ENCODE measurements at regions not wholly inside any gene's neighbourhood (a gene's known extent, or its start where the extent isn't known, plus 50 kb on each side); places are given as distances from the start of the nearest gene placed in this dataset.

DNA sequence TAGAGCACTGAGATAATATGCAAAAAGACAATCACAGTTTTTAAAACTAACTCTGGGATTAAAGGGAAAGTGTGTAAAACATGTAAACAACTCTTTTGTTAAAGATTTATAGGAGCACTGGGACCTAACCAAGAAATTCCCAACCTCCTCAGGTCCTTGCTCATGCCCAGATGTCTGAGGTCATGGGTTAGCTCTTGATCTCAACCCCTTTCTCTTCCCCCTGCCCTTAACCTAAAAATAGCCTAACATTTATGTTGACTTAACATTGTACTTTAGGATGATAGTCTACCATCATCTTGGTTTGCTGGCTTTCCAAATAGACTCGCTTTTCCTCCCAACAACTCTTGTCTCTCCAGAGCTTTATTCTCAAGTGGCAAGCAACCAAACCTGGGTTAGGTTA is 258.2 kb upstream of the FAT3 start:
- Histone ChIP-seq H3K14ac (ENCODE audit: low read length in 2 of 2) (no peak overlapping the region), H3K36me3 (ENCODE audit: control insufficient read depth in 1 of 2, insufficient read depth in 2 of 2, low read depth in 1 of 2, low read length in 2 of 2) (no peaks in the 10 kb centered on the region), H2AFZ (ENCODE audit: low read depth, low read length) (no peak overlapping the region), H2BK12ac (ENCODE audit: low read length in 2 of 2) (no peak overlapping the region), H3K9me3 (ENCODE audit: control insufficient read depth, low read length) (peaks cover 9% of the 10 kb centered on the region), H2AK5ac (ENCODE audit: low read length, severe bottlenecking) (no peak overlapping the region), H3K23ac (ENCODE audit: low read length in 2 of 2) (no peak overlapping the region), H3K79me1 (replicated peaks; ENCODE audit: low read length, poor library complexity, severe bottlenecking) (no peaks in the 10 kb centered on the region), H3K4me1 (ENCODE audit: control insufficient read depth, insufficient read depth, low read depth, low read length) (no peaks in the 10 kb centered on the region), H2BK15ac (ENCODE audit: low read depth, poor library complexity, severe bottlenecking) (no peak overlapping the region), H2BK5ac (ENCODE audit: low read depth, low read length, poor library complexity, severe bottlenecking) (no peak overlapping the region), H3K4me2 (ENCODE audit: low read length, poor library complexity, severe bottlenecking) (no peak overlapping the region), H3K18ac (ENCODE audit: low read depth in 1 of 2, low read length in 2 of 2) (no peak overlapping the region), H2BK120ac (ENCODE audit: low read depth, low read length) (no peak overlapping the region), H3K27me3 (ENCODE audit: control insufficient read depth in 1 of 2, insufficient read depth in 1 of 2, low read length in 2 of 2) (no peaks in the 10 kb centered on the region), H4K8ac (ENCODE audit: low read length) (no peak overlapping the region), H3K27ac (ENCODE audit: low read length, poor library complexity, severe bottlenecking) (no peak overlapping the region), H3K4me3 (ENCODE audit: insufficient read depth in 1 of 2, low read depth in 1 of 2, low read length in 2 of 2) (no peak overlapping the region), H3K4ac (ENCODE audit: low read depth in 1 of 2, low read length in 2 of 2) (no peak overlapping the region), H4K91ac (ENCODE audit: low read length) (no peak overlapping the region), H3K9ac (ENCODE audit: low read length) (no peak overlapping the region)
- no peak for DNase-seq
- WGBS: 57% methylated on average over 1 of the region's 1 CpG

GRCh38 chr11:91960770-91961169 is 263.8 kb upstream of the FAT3 start:
- Histone ChIP-seq H2BK120ac (ENCODE audit: low read depth, low read length) (no peak overlapping the region), H3K23ac (ENCODE audit: low read length in 2 of 2) (no peak overlapping the region), H2BK5ac (ENCODE audit: low read depth, low read length, poor library complexity, severe bottlenecking) (no peak overlapping the region), H2BK12ac (ENCODE audit: low read length in 2 of 2) (no peak overlapping the region), H3K4me2 (ENCODE audit: low read length, poor library complexity, severe bottlenecking) (no peak overlapping the region), H3K9me3 (ENCODE audit: control insufficient read depth, low read length) (peaks cover 28% of the 10 kb centered on the region), H3K27ac (ENCODE audit: low read length, poor library complexity, severe bottlenecking) (no peak overlapping the region), H3K4me1 (ENCODE audit: control insufficient read depth, insufficient read depth, low read depth, low read length) (no peaks in the 10 kb centered on the region), H3K27me3 (ENCODE audit: control insufficient read depth in 1 of 2, insufficient read depth in 1 of 2, low read length in 2 of 2) (no peaks in the 10 kb centered on the region), H2AFZ (ENCODE audit: low read depth, low read length) (no peak overlapping the region), H2AK5ac (ENCODE audit: low read length, severe bottlenecking) (no peak overlapping the region), H3K14ac (ENCODE audit: low read length in 2 of 2) (no peak overlapping the region), H2BK15ac (ENCODE audit: low read depth, poor library complexity, severe bottlenecking) (no peak overlapping the region), H3K4ac (ENCODE audit: low read depth in 1 of 2, low read length in 2 of 2) (no peak overlapping the region), H3K79me1 (replicated peaks; ENCODE audit: low read length, poor library complexity, severe bottlenecking) (no peaks in the 10 kb centered on the region), H4K91ac (ENCODE audit: low read length) (no peak overlapping the region), H3K18ac (ENCODE audit: low read depth in 1 of 2, low read length in 2 of 2) (no peak overlapping the region), H3K9ac (ENCODE audit: low read length) (no peak overlapping the region), H3K4me3 (ENCODE audit: insufficient read depth in 1 of 2, low read depth in 1 of 2, low read length in 2 of 2) (no peak overlapping the region), H4K8ac (ENCODE audit: low read length) (no peak overlapping the region), H3K36me3 (ENCODE audit: control insufficient read depth in 1 of 2, insufficient read depth in 2 of 2, low read depth in 1 of 2, low read length in 2 of 2) (no peaks in the 10 kb centered on the region)
- no peak for DNase-seq
- WGBS: 87% methylated on average over 1 of the region's 3 CpGs

DNA sequence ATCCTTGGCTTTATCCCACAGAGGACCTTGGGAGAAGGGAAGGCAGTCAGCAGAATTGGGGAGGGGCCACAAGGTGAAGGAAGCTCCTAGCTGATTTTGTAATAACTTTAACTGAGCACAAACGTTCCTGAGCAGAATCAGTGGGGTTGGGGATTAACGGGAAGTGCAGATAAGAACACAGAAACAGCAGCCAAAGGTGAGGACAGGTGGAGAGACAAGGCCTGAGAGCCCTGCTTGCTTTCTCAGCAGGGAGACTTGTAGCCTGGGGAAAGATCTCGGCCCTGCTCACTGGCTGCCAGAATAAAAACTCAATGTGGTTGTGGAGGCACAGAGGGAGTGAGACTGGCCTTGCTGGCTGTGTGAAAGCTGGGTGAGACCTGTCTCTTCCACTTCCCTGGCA is 265.2 kb upstream of the FAT3 start:
- WGBS: 44% methylated on average over 3 of the region's 3 CpGs
- no peak overlapping the region for H3K27ac ChIP-seq (ENCODE audit: low read length, poor library complexity, severe bottlenecking)

GRCh38 chr11:91956711-91957110 is 267.9 kb upstream of the FAT3 start:
- no peak overlapping the region for H3K4ac ChIP-seq (ENCODE audit: low read depth in 1 of 2, low read length in 2 of 2)
- H2AFZ ChIP-seq (ENCODE audit: low read depth, low read length): no peak overlapping the region
- H2BK5ac ChIP-seq (ENCODE audit: low read depth, low read length, poor library complexity, severe bottlenecking): no peak overlapping the region
- H4K91ac ChIP-seq (ENCODE audit: low read length): no peak overlapping the region
- H4K8ac ChIP-seq (ENCODE audit: low read length): no peak overlapping the region
- H3K14ac ChIP-seq (ENCODE audit: low read length in 2 of 2): no peak overlapping the region
- H3K4me1 ChIP-seq (ENCODE audit: control insufficient read depth, insufficient read depth, low read depth, low read length): no peaks in the 10 kb centered on the region
- H2BK15ac ChIP-seq (ENCODE audit: low read depth, poor library complexity, severe bottlenecking): no peak overlapping the region
- H3K23ac ChIP-seq (ENCODE audit: low read length in 2 of 2): no peak overlapping the region
- H3K79me1 ChIP-seq (replicated peaks; ENCODE audit: low read length, poor library complexity, severe bottlenecking): no peaks in the 10 kb centered on the region
- H3K4me3 ChIP-seq (ENCODE audit: insufficient read depth in 1 of 2, low read depth in 1 of 2, low read length in 2 of 2): no peak overlapping the region
- H3K4me2 ChIP-seq (ENCODE audit: low read length, poor library complexity, severe bottlenecking): no peak overlapping the region
- no peak overlapping the region for H3K9ac ChIP-seq (ENCODE audit: low read length)
- H3K27ac ChIP-seq (ENCODE audit: low read length, poor library complexity, severe bottlenecking): no peak overlapping the region
- no peak overlapping the region for H2BK12ac ChIP-seq (ENCODE audit: low read length in 2 of 2)
- H2AK5ac ChIP-seq (ENCODE audit: low read length, severe bottlenecking): no peak overlapping the region
- no peaks in the 10 kb centered on the region for H3K36me3 ChIP-seq (ENCODE audit: control insufficient read depth in 1 of 2, insufficient read depth in 2 of 2, low read depth in 1 of 2, low read length in 2 of 2)
- 62% methylated on average over 1 of the region's 1 CpG for WGBS
- peaks cover 20% of the 10 kb centered on the region for H3K9me3 ChIP-seq (ENCODE audit: control insufficient read depth, low read length)
- H2BK120ac ChIP-seq (ENCODE audit: low read depth, low read length): no peak overlapping the region
- no peak for DNase-seq
- H3K18ac ChIP-seq (ENCODE audit: low read depth in 1 of 2, low read length in 2 of 2): no peak overlapping the region
- no peaks in the 10 kb centered on the region for H3K27me3 ChIP-seq (ENCODE audit: control insufficient read depth in 1 of 2, insufficient read depth in 1 of 2, low read length in 2 of 2)

More for the DNA sequence above, 265.2 kb upstream of the FAT3 start:
- Histone ChIP-seq H2BK15ac (ENCODE audit: low read depth, poor library complexity, severe bottlenecking) (no peak overlapping the region), H4K8ac (ENCODE audit: low read length) (no peak overlapping the region), H3K4me3 (ENCODE audit: insufficient read depth in 1 of 2, low read depth in 1 of 2, low read length in 2 of 2) (no peak overlapping the region), H2BK120ac (ENCODE audit: low read depth, low read length) (no peak overlapping the region), H3K14ac (ENCODE audit: low read length in 2 of 2) (no peak overlapping the region), H3K4me2 (ENCODE audit: low read length, poor library complexity, severe bottlenecking) (no peak overlapping the region), H3K27me3 (ENCODE audit: control insufficient read depth in 1 of 2, insufficient read depth in 1 of 2, low read length in 2 of 2) (no peaks in the 10 kb centered on the region), H3K9me3 (ENCODE audit: control insufficient read depth, low read length) (peaks cover 28% of the 10 kb centered on the region), H3K36me3 (ENCODE audit: control insufficient read depth in 1 of 2, insufficient read depth in 2 of 2, low read depth in 1 of 2, low read length in 2 of 2) (no peaks in the 10 kb centered on the region), H3K9ac (ENCODE audit: low read length) (no peak overlapping the region), H4K91ac (ENCODE audit: low read length) (no peak overlapping the region), H3K18ac (ENCODE audit: low read depth in 1 of 2, low read length in 2 of 2) (no peak overlapping the region), H2AFZ (ENCODE audit: low read depth, low read length) (no peak overlapping the region), H3K23ac (ENCODE audit: low read length in 2 of 2) (no peak overlapping the region), H2BK5ac (ENCODE audit: low read depth, low read length, poor library complexity, severe bottlenecking) (no peak overlapping the region), H2BK12ac (ENCODE audit: low read length in 2 of 2) (no peak overlapping the region), H3K4ac (ENCODE audit: low read depth in 1 of 2, low read length in 2 of 2) (no peak overlapping the region), H3K79me1 (replicated peaks; ENCODE audit: low read length, poor library complexity, severe bottlenecking) (no peaks in the 10 kb centered on the region), H2AK5ac (ENCODE audit: low read length, severe bottlenecking) (no peak overlapping the region), H3K4me1 (ENCODE audit: control insufficient read depth, insufficient read depth, low read depth, low read length) (no peaks in the 10 kb centered on the region)
- no peak for DNase-seq

Measured in mesenchymal stem cell (in vitro differentiated cells and primary cell).